ENCODE measurements at regions not wholly inside any gene's neighbourhood (a gene's known extent, or its start where the extent isn't known, plus 50 kb on each side); places are given as distances from the start of the nearest gene placed in this dataset.

DNA sequence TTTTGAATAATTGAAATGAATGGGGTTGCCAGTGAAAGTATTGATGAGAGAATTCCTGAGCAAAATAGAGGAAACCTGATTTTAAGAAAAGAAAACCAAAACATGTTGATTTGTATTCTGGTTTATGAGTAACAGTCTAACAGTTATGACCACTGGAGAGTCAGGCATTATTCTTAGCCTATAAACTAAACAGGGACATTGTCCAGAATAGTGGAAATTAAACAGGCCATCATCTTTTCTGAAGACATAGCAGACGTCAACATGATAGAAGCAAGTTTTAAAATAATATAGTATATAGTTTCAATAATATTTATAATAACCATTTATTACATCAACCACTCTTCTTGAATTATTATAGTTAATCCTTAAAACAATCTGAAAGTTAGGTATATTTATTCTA is 178.3 kb upstream of the MPDZ start:
- in situ Hi-C loops (cut with HindIII; ENCODE audit: extremely low pct_ligation_motif_present, low pct_unique_long_range_greater_than_20kb) (no loop called here), intact Hi-C loops (cut with micrococcal nuclease; ENCODE audit: unreplicated experiment) (no loop called here)
- Histone ChIP-seq H3K4me3 (replicated peaks in 1 of 3; ENCODE audit: insufficient read depth in 1 of 3, low read depth in 2 of 3, low read length in 3 of 3) (no peak overlapping the region), H3K27me3 (ENCODE audit: control insufficient read depth in 1 of 2, insufficient read depth in 2 of 2, low read length in 2 of 2) (no peaks in the 10 kb centered on the region), H3K4me2 (ENCODE audit: low read depth, low read length) (no peak overlapping the region), H4K20me1 (ENCODE audit: insufficient read depth, low read length) (no peaks in the 10 kb centered on the region), H3K9me3 (ENCODE audit: low read length) (no peaks in the 10 kb centered on the region), H3K27ac (ENCODE audit: extremely low read length, insufficient read depth, low read length) (no peak overlapping the region), H3K9ac (ENCODE audit: insufficient read depth, low read depth, low read length) (no peak overlapping the region), H2AFZ (ENCODE audit: low read length) (no peak overlapping the region), H3K79me2 (ENCODE audit: insufficient read depth, low read length) (no peaks in the 10 kb centered on the region), H3K4me1 (ENCODE audit: insufficient read depth, low read length) (no peaks in the 10 kb centered on the region), H3K36me3 (replicated peaks in 1 of 2; ENCODE audit: control insufficient read depth in 1 of 2, insufficient read depth in 2 of 2, low read length in 2 of 2) (no peaks in the 10 kb centered on the region)
- TF ChIP-seq ZNF10 (CRISPR knock-in tag; IDR thresholded peaks at IDR 0.05; ENCODE audit: borderline replicate concordance, low read depth) (no peak), MXI1 (IDR thresholded peaks at IDR 0.05; ENCODE audit: borderline replicate concordance, low read depth, low read length) (no peak), SNAI1 (CRISPR knock-in tag; IDR thresholded peaks at IDR 0.05; ENCODE audit: borderline replicate concordance) (no peak), ZNF350 (CRISPR knock-in tag; IDR thresholded peaks at IDR 0.05; ENCODE audit: borderline replicate concordance, low read depth) (no peak), KAT2B (IDR thresholded peaks at IDR 0.05; ENCODE audit: borderline replicate concordance, low read depth, low read length) (no peak), ZFP36 (IDR thresholded peaks at IDR 0.05; ENCODE audit: borderline replicate concordance, low read depth, low read length, partially characterized antibody) (no peak), ONECUT2 (CRISPR knock-in tag; IDR thresholded peaks at IDR 0.05) (no peak), ZNF660 (CRISPR knock-in tag; IDR thresholded peaks at IDR 0.05; ENCODE audit: borderline replicate concordance, low read depth) (no peak), KDM6A (CRISPR knock-in tag; IDR thresholded peaks at IDR 0.05; ENCODE audit: low read depth) (no peak), FOXP1 (IDR thresholded peaks at IDR 0.05) (no peak), FOXP1 (CRISPR knock-in tag; IDR thresholded peaks at IDR 0.05) (no peak), CHCHD3 (CRISPR knock-in tag; IDR thresholded peaks at IDR 0.05) (no peak), ZNF329 (CRISPR knock-in tag; IDR thresholded peaks at IDR 0.05; ENCODE audit: low read depth) (no peak), NR2F6 (IDR thresholded peaks at IDR 0.05) (no peak), NR2F6 (CRISPR knock-in tag; IDR thresholded peaks at IDR 0.05) (no peak), ETV6 (CRISPR knock-in tag; conservative IDR thresholded peaks at IDR 0.05) (no peak), WIZ (CRISPR knock-in tag; IDR thresholded peaks at IDR 0.05) (no peak), ZNF501 (CRISPR knock-in tag; IDR thresholded peaks at IDR 0.05) (no peak), CBFB (CRISPR knock-in tag; IDR thresholded peaks at IDR 0.05) (no peak), STAG1 (CRISPR knock-in tag; IDR thresholded peaks at IDR 0.05) (no peak), NPAS2 (CRISPR knock-in tag; IDR thresholded peaks at IDR 0.05; ENCODE audit: borderline replicate concordance) (no peak)
- TF ChIP-seq, protein P1, sequence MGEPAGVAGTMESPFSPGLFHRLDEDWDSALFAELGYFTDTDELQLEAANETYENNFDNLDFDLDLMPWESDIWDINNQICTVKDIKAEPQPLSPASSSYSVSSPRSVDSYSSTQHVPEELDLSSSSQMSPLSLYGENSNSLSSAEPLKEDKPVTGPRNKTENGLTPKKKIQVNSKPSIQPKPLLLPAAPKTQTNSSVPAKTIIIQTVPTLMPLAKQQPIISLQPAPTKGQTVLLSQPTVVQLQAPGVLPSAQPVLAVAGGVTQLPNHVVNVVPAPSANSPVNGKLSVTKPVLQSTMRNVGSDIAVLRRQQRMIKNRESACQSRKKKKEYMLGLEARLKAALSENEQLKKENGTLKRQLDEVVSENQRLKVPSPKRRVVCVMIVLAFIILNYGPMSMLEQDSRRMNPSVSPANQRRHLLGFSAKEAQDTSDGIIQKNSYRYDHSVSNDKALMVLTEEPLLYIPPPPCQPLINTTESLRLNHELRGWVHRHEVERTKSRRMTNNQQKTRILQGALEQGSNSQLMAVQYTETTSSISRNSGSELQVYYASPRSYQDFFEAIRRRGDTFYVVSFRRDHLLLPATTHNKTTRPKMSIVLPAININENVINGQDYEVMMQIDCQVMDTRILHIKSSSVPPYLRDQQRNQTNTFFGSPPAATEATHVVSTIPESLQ (CRISPR knock-in tag; conservative IDR thresholded peaks at IDR 0.05): no peak
- DNase-seq (ENCODE audit: low spot score): no peak
- no peak for ATAC-seq
- ChIA-PET CTCF (ENCODE audit: low intra/inter-chr PET ratio, low total read pairs) (no interaction called here), POLR2A (no interaction called here)
- BruUV-seq (replicated peaks): no TSS peak
- no peak for FAIRE-seq
- WGBS (ENCODE audit: low lambda C conversion rate): 0% methylated on average over 1 of the region's 1 CpG
